DOHH2 (cell line): ENCODE measurements at regions not wholly inside any gene's neighbourhood (a gene's known extent, or its start where the extent isn't known, plus 50 kb on each side); places are given as distances from the start of the nearest gene placed in this dataset.

Source experiments
- H3F3A ChIP-seq: fragments of 200-600 bp; sonication (generic), shearing (Covaris generic); 2 replicates; pipeline ENCODE4 v1.6.0; 2016; ENCODE audit warnings: antibody characterized with exemption, mild to moderate bottlenecking; ENCODE audit not compliant: control insufficient read depth, insufficient read depth
- H3K27ac ChIP-seq: fragments of 200-600 bp; sonication (generic); 2 replicates; pipeline ENCODE4 v1.5.1; 2014; ENCODE audit warnings: low read depth, mild to moderate bottlenecking, low read length, moderate library complexity
- H3K27me3 ChIP-seq: fragments of 200-600 bp; sonication (generic); 2 replicates; pipeline ENCODE4 v1.6.1; 2014; ENCODE audit warnings: mild to moderate bottlenecking, low read length, mixed read lengths; ENCODE audit not compliant: control insufficient read depth
- H3K36me3 ChIP-seq: fragments of 200-600 bp; sonication (generic); 2 replicates; pipeline ENCODE4 v1.6.1; 2014; ENCODE audit warnings: mild to moderate bottlenecking, low read length, moderate library complexity, mixed read lengths; ENCODE audit not compliant: control insufficient read depth
- H3K4me1 ChIP-seq: fragments of 200-600 bp; sonication (generic); 2 replicates; pipeline ENCODE4 v1.6.1; 2014; ENCODE audit warnings: mild to moderate bottlenecking, low read length, mixed read lengths; ENCODE audit not compliant: control insufficient read depth
- H3K4me2 ChIP-seq: fragments of 200-600 bp; sonication (generic); 2 replicates; pipeline ENCODE4 v1.6.0; 2014; ENCODE audit warnings: mild to moderate bottlenecking, low read length, moderate library complexity
- H3K4me3 ChIP-seq: fragments of 200-600 bp; sonication (generic); 2 replicates; pipeline ENCODE4 v1.5.1; 2014; ENCODE audit warnings: mild to moderate bottlenecking, low read length, mixed read lengths
- H3K79me2 ChIP-seq: fragments of 200-600 bp; sonication (generic); 2 replicates; pipeline ENCODE4 v1.6.1; 2014; ENCODE audit warnings: mild to moderate bottlenecking, low read length, mixed read lengths; ENCODE audit not compliant: control insufficient read depth
- H3K9me2 ChIP-seq: fragments of 200-600 bp; sonication (generic); replicated peaks from 2 replicates; pipeline ENCODE4 v1.6.1; 2014; ENCODE audit warnings: mild to moderate bottlenecking, low read length, mixed read lengths; ENCODE audit not compliant: control insufficient read depth
- H3K9me3 ChIP-seq: fragments of 200-600 bp; sonication (generic); 2 replicates; pipeline ENCODE4 v1.6.1; 2014; ENCODE audit warnings: antibody characterized with exemption, low read length, mixed read lengths; ENCODE audit not compliant: control insufficient read depth, insufficient read depth
- H4K20me1 ChIP-seq: fragments of 200-600 bp; sonication (generic); 2 replicates; pipeline ENCODE4 v1.6.0; 2014; ENCODE audit warnings: low read depth, mild to moderate bottlenecking, antibody characterized with exemption, low read length, moderate library complexity; ENCODE audit not compliant: control insufficient read depth, insufficient read depth
- EZH2phosphoT487 ChIP-seq: fragments of 200-600 bp; sonication (generic); IDR thresholded peaks from 2 replicates; pipeline ENCODE4 v1.6.1; 2017; ENCODE audit warnings: borderline replicate concordance, mild to moderate bottlenecking, antibody characterized with exemption, low read length, moderate library complexity, mixed read lengths
- TF ChIP-seq, protein P1 (sequence below): fragments of 200-600 bp; sonication (generic); IDR thresholded peaks from one replicate; pipeline ENCODE4 v1.5.1; 2014; ENCODE audit warnings: antibody characterized with exemption, mild to moderate bottlenecking, low read depth, low read length; ENCODE audit not compliant: poor library complexity, severe bottlenecking

DNA sequence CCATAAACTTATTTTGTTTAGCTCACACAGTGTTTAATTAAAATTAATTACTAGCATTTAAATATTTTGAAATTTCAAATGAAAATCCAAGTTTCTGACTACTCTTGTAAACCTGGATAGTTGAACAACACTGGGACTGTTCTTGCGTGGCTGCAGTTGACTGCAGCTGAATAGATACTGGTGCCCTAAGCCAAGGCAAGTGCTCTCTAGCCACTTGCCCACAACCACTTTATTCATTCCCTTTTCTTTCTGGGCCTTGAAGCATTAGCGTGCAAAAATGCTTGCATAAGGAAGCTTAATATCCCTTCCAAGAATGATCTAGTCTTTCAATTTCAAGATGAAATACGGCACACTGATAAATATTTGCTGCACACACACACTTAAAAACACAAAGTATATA lies 676.0 kb upstream of the MARCKS start:
- H3K4me2 ChIP-seq, result no peak overlapping the region
- H3F3A ChIP-seq, result no peaks in the 10 kb centered on the region
- H3K27me3 ChIP-seq, result no peaks in the 10 kb centered on the region
- no peaks in the 10 kb centered on the region for H3K79me2 ChIP-seq
- no peaks in the 10 kb centered on the region for H4K20me1 ChIP-seq
- no peaks in the 10 kb centered on the region for H3K4me1 ChIP-seq
- H3K4me3 ChIP-seq, result no peak overlapping the region
- H3K27ac ChIP-seq, result no peak overlapping the region
- H3K36me3 ChIP-seq, result no peaks in the 10 kb centered on the region
- no peaks in the 10 kb centered on the region for H3K9me3 ChIP-seq
- no peaks in the 10 kb centered on the region for H3K9me2 ChIP-seq
- TF ChIP-seq EZH2phosphoT487, result no peak
- TF ChIP-seq, protein P1, sequence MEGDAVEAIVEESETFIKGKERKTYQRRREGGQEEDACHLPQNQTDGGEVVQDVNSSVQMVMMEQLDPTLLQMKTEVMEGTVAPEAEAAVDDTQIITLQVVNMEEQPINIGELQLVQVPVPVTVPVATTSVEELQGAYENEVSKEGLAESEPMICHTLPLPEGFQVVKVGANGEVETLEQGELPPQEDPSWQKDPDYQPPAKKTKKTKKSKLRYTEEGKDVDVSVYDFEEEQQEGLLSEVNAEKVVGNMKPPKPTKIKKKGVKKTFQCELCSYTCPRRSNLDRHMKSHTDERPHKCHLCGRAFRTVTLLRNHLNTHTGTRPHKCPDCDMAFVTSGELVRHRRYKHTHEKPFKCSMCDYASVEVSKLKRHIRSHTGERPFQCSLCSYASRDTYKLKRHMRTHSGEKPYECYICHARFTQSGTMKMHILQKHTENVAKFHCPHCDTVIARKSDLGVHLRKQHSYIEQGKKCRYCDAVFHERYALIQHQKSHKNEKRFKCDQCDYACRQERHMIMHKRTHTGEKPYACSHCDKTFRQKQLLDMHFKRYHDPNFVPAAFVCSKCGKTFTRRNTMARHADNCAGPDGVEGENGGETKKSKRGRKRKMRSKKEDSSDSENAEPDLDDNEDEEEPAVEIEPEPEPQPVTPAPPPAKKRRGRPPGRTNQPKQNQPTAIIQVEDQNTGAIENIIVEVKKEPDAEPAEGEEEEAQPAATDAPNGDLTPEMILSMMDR, result no peak

DNA sequence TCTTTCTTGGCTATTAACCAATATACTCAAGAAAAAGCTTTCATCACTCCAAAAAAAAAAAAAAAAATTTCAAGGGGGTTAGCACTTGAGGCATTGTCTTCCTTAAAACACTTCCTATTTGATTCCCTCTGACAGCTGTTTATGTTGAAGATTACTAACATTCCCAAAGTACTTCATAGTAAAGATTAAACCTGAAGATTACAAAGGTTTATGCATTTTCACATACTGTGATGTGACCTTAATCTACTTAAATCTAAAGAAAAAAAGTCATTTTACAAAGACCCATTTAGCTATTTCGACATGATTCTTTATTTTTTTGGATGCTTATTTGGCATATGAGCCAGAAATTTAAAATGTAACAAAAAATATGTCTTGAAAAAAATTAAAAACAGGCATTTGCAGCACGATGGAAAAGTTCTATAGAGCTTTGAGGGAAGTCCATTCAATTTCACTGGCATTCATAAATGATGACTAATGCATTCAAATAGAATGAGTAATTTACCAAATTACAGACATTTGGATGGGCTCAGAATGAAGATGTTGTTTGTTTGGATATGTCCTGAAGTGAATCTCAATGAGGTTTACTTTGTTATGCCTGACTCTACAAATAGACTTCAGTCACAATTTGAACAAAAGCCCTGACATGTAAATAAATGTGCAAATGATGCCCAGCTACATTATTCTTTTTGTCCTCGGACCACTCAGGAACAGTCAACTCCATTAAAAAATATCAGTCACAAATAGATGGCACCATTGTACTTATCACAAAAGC lies 674.6 kb upstream of the MARCKS start:
- Histone ChIP-seq H3K4me2 (no peak overlapping the region), H3K9me3 (no peaks in the 10 kb centered on the region), H3K9me2 (no peaks in the 10 kb centered on the region), H3K4me1 (no peaks in the 10 kb centered on the region), H3K79me2 (no peaks in the 10 kb centered on the region), H3K4me3 (no peak overlapping the region), H3K27ac (no peak overlapping the region), H4K20me1 (no peaks in the 10 kb centered on the region), H3F3A (no peaks in the 10 kb centered on the region), H3K27me3 (no peaks in the 10 kb centered on the region), H3K36me3 (no peaks in the 10 kb centered on the region)
- no peak for TF ChIP-seq EZH2phosphoT487
- TF ChIP-seq, protein P1, result no peak

- no peaks in the 10 kb centered on the region for H3K9me2 ChIP-seq
- TF ChIP-seq EZH2phosphoT487, result no peak
- TF ChIP-seq, protein P1, result no peak
- H3K36me3 ChIP-seq, result no peaks in the 10 kb centered on the region
- no peaks in the 10 kb centered on the region for H3F3A ChIP-seq
- H3K79me2 ChIP-seq, result no peaks in the 10 kb centered on the region
- no peaks in the 10 kb centered on the region for H3K4me1 ChIP-seq
- no peaks in the 10 kb centered on the region for H3K9me3 ChIP-seq
- H4K20me1 ChIP-seq, result no peaks in the 10 kb centered on the region
- no peak overlapping the region for H3K4me2 ChIP-seq
- no peak overlapping the region for H3K27ac ChIP-seq
- H3K4me3 ChIP-seq, result no peak overlapping the region
- no peaks in the 10 kb centered on the region for H3K27me3 ChIP-seq
These were observed 672.9 kb upstream of the MARCKS start for GRCh38 chr6:113184291-113184690.
